ENCODE measurements at regions not wholly inside any gene's neighbourhood (a gene's known extent, or its start where the extent isn't known, plus 50 kb on each side); places are given as distances from the start of the nearest gene placed in this dataset.

DNA sequence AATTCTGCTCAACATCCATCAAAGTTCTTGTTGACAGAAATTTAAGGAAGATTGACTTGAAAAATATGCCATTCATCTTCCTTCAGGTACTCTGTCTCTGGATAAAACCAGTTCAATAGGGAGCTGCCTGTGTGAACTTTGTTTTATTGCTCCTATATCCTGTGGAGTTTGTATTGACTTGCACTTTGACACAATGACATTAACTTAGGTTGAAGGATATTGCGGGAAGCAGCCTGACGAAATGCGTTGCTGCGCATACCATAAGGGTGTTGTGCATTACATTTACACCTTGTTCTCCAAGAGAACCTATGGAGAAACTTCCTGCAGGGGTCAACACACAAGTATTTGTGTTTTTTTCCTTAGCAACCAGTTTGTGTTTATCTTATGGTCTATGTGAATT, 185.4 kb upstream of the GRIK2 start:
- no peak overlapping the region for H3K4me3 ChIP-seq (ENCODE audit: low read length in 2 of 2)
- H3K4me3 Mint-ChIP-seq: no peak overlapping the region
- no peaks in the 10 kb centered on the region for H3K27me3 ChIP-seq (ENCODE audit: insufficient read depth, low read length)
- no peaks in the 10 kb centered on the region for H3K27me3 Mint-ChIP-seq
- H3K4me1 Mint-ChIP-seq: no peaks in the 10 kb centered on the region
- no peaks in the 10 kb centered on the region for H3K4me1 ChIP-seq (ENCODE audit: insufficient read depth, low read length)
- H3K36me3 ChIP-seq (ENCODE audit: insufficient read depth, low read length): no peaks in the 10 kb centered on the region
- no peak overlapping the region for H3K27ac Mint-ChIP-seq
- no peaks in the 10 kb centered on the region for H3K36me3 Mint-ChIP-seq
- ChIA-PET CTCF (ENCODE audit: partially characterized antibody) (no interaction called here), POLR2A (ENCODE audit: partially characterized antibody) (no interaction called here)
- no peaks in the 10 kb centered on the region for H3K9me3 ChIP-seq (ENCODE audit: control insufficient read depth in 1 of 2, low read length in 2 of 2)
- DNase-seq: no peak
- no peak overlapping the region for H3K27ac ChIP-seq (ENCODE audit: low read depth, low read length)
- intact Hi-C loops (cut with micrococcal nuclease): no loop called here
- H3K9me3 Mint-ChIP-seq: peaks cover 0 to 4% (median 0%) of the 10 kb centered on the region in 8 donors

DNA sequence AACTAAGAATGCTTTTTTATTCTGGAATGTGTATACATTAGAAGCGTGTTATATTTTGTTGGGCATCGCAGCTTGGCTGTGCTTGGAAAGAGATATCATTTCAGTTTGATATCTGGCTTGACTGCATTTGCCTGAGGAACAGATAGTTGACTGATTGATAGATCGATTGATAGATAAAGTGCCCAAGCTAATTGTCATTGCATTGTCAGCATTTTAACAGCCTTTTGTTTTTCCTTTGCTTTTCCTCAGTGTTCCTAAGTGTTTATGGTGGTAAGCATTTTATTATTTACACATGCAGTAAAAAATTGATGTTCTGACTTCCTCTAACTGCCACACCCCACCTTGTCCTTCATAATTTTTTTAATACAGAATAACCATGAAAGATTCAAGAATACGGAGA, 180.9 kb upstream of the GRIK2 start:
- no peak for DNase-seq
- Mint-ChIP-seq H3K4me3 (no peak overlapping the region), H3K27ac (no peak overlapping the region), H3K27me3 (no peaks in the 10 kb centered on the region), H3K36me3 (no peaks in the 10 kb centered on the region), H3K9me3 (peaks cover 0 to 2% (median 0%) of the 10 kb centered on the region in 8 donors), H3K4me1 (no peaks in the 10 kb centered on the region)
- ChIA-PET CTCF (ENCODE audit: partially characterized antibody) (no interaction called here), POLR2A (ENCODE audit: partially characterized antibody) (no interaction called here)
- H3K27ac ChIP-seq (ENCODE audit: low read depth, low read length): no peak overlapping the region
- no peaks in the 10 kb centered on the region for H3K4me1 ChIP-seq (ENCODE audit: insufficient read depth, low read length)
- H3K9me3 ChIP-seq (ENCODE audit: control insufficient read depth in 1 of 2, low read length in 2 of 2): no peaks in the 10 kb centered on the region
- H3K4me3 ChIP-seq (ENCODE audit: low read length in 2 of 2): no peak overlapping the region
- H3K27me3 ChIP-seq (ENCODE audit: insufficient read depth, low read length): no peaks in the 10 kb centered on the region
- H3K36me3 ChIP-seq (ENCODE audit: insufficient read depth, low read length): no peaks in the 10 kb centered on the region
- intact Hi-C loops (cut with micrococcal nuclease): no loop called here

DNA sequence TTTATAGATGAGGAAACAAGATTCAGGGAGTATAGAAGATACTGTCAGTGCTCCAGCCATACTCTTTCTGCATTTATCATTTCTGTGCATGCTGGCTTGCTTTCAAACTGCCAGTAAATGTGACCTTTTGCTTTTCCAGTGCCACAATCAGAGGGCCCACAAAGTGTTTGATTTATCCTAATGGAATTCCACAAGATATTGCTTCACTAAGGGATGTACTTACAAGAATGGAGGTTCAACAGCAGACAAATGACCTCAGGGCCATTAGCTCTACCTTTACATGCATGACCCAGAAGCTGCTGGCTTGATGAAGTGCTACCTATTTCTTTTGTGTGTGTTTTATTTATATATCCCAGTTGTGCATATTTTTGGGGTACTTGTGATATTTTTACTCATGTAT, 171.5 kb upstream of the GRIK2 start:
- Histone ChIP-seq H3K27ac (ENCODE audit: low read depth, low read length) (no peak overlapping the region), H3K27me3 (ENCODE audit: insufficient read depth, low read length) (no peaks in the 10 kb centered on the region), H3K9me3 (ENCODE audit: control insufficient read depth in 1 of 2, low read length in 2 of 2) (no peaks in the 10 kb centered on the region), H3K4me1 (ENCODE audit: insufficient read depth, low read length) (no peaks in the 10 kb centered on the region), H3K4me3 (ENCODE audit: low read length in 2 of 2) (no peak overlapping the region), H3K36me3 (ENCODE audit: insufficient read depth, low read length) (no peaks in the 10 kb centered on the region)
- Mint-ChIP-seq H3K9me3 (peaks cover 0 to 17% (median 4%) of the 10 kb centered on the region in 8 donors), H3K27me3 (no peaks in the 10 kb centered on the region), H3K27ac (no peak overlapping the region), H3K36me3 (no peaks in the 10 kb centered on the region), H3K4me1 (no peaks in the 10 kb centered on the region), H3K4me3 (no peak overlapping the region)
- ChIA-PET POLR2A (ENCODE audit: partially characterized antibody) (no interaction called here), CTCF (ENCODE audit: partially characterized antibody) (no interaction called here)
- intact Hi-C loops (cut with micrococcal nuclease): no loop called here
- no peak for DNase-seq

DNA sequence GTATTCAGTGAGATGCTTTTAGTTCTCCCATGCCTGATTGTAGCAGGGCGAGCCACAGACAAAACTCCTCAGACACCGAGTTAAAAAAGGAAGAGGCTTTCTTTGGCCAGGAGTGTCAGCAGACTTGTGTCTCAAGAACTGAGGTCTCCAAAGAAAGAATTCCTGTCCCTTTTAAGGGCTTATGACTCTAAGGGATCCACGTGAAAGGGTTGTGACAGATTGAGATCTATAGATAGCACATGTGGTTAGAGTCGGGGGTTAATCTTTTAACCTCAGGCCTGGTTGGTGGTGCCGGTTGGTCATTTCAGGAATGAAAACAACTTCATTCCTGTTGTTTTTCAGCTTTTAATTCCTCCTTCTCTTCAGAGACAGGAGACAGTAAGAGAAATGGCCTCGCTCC, 168.8 kb upstream of the GRIK2 start:
- no peaks in the 10 kb centered on the region for H3K27me3 ChIP-seq (ENCODE audit: insufficient read depth, low read length)
- Mint-ChIP-seq H3K27me3 (no peaks in the 10 kb centered on the region), H3K27ac (no peak overlapping the region), H3K36me3 (no peaks in the 10 kb centered on the region), H3K4me1 (no peaks in the 10 kb centered on the region), H3K4me3 (no peak overlapping the region), H3K9me3 (peaks cover 0 to 17% (median 4%) of the 10 kb centered on the region in 8 donors)
- intact Hi-C loops (cut with micrococcal nuclease): no loop called here
- no peak overlapping the region for H3K4me3 ChIP-seq (ENCODE audit: low read length in 2 of 2)
- CTCF ChIA-PET (ENCODE audit: partially characterized antibody): no interaction called here
- POLR2A ChIA-PET (ENCODE audit: partially characterized antibody): no interaction called here
- no peaks in the 10 kb centered on the region for H3K36me3 ChIP-seq (ENCODE audit: insufficient read depth, low read length)
- H3K9me3 ChIP-seq (ENCODE audit: control insufficient read depth in 1 of 2, low read length in 2 of 2): no peaks in the 10 kb centered on the region
- DNase-seq: no peak
- H3K27ac ChIP-seq (ENCODE audit: low read depth, low read length): no peak overlapping the region
- no peaks in the 10 kb centered on the region for H3K4me1 ChIP-seq (ENCODE audit: insufficient read depth, low read length)

DNA sequence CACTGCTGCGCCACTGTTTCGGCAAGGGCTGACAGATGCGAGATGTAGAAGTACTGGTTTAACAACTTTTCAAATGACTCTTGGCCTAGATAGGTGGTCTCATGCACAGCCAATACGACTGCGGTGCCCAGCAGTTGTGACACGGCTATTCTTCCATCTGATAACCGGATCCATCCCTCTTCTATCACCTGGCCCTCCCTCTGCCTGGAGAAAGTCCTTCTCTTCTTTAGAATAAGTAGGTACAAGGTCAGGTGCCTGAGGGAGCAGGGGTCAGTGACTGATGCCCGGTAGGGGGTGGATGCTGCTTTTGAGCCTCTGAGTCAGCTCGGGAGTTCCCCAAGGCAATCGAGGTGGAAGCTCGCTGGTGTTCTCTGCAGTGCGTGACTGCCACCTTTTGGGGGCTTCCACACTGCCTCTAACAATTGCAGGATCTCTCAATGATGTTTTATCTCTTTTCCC, 166.8 kb upstream of the GRIK2 start:
- H3K27ac ChIP-seq (ENCODE audit: low read depth, low read length): no peak overlapping the region
- H3K36me3 ChIP-seq (ENCODE audit: insufficient read depth, low read length): no peaks in the 10 kb centered on the region
- H3K9me3 Mint-ChIP-seq: peaks cover 0 to 17% (median 4%) of the 10 kb centered on the region in 8 donors
- H3K27me3 ChIP-seq (ENCODE audit: insufficient read depth, low read length): no peaks in the 10 kb centered on the region
- H3K27ac Mint-ChIP-seq: no peak overlapping the region
- H3K4me1 ChIP-seq (ENCODE audit: insufficient read depth, low read length): no peaks in the 10 kb centered on the region
- no peak overlapping the region for H3K4me3 Mint-ChIP-seq
- no peaks in the 10 kb centered on the region for H3K36me3 Mint-ChIP-seq
- no peaks in the 10 kb centered on the region for H3K9me3 ChIP-seq (ENCODE audit: control insufficient read depth in 1 of 2, low read length in 2 of 2)
- no peaks in the 10 kb centered on the region for H3K4me1 Mint-ChIP-seq
- H3K27me3 Mint-ChIP-seq: no peaks in the 10 kb centered on the region
- POLR2A ChIA-PET (ENCODE audit: partially characterized antibody): no interaction called here
- no peak for DNase-seq
- CTCF ChIA-PET (ENCODE audit: partially characterized antibody): no interaction called here
- no peak overlapping the region for H3K4me3 ChIP-seq (ENCODE audit: low read length in 2 of 2)
- intact Hi-C loops (cut with micrococcal nuclease): no loop called here

DNA sequence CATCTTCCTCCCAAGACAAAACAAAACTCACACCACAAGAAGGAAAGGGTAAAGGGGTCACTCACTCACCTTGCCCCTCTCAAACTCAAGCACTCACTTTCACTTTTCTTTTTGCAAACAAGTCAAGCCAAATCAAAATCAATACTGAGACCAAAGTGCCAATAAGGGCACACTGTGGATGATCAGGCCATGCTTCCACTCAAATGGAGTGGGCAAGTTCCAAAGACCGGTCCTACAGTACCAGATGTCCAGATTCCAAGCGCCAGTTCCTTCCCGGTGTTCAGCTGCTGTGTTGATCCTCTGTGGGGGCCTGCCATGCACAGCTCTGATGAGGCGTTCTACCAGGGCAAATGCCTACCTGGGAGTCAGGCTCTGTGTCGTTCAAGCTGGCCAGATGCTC, 162.6 kb upstream of the GRIK2 start:
- POLR2A ChIA-PET (ENCODE audit: partially characterized antibody): no interaction called here
- Histone ChIP-seq H3K4me3 (ENCODE audit: low read length in 2 of 2) (no peak overlapping the region), H3K9me3 (ENCODE audit: control insufficient read depth in 1 of 2, low read length in 2 of 2) (no peaks in the 10 kb centered on the region), H3K27ac (ENCODE audit: low read depth, low read length) (no peak overlapping the region), H3K36me3 (ENCODE audit: insufficient read depth, low read length) (no peaks in the 10 kb centered on the region), H3K27me3 (ENCODE audit: insufficient read depth, low read length) (no peaks in the 10 kb centered on the region), H3K4me1 (ENCODE audit: insufficient read depth, low read length) (no peaks in the 10 kb centered on the region)
- Mint-ChIP-seq H3K27me3 (no peaks in the 10 kb centered on the region), H3K4me1 (no peaks in the 10 kb centered on the region), H3K36me3 (no peaks in the 10 kb centered on the region), H3K9me3 (peaks cover 0 to 7% (median 1%) of the 10 kb centered on the region in 8 donors), H3K4me3 (no peak overlapping the region), H3K27ac (no peak overlapping the region)
- DNase-seq: no peak
- CTCF ChIA-PET (ENCODE audit: partially characterized antibody): no interaction called here
- intact Hi-C loops (cut with micrococcal nuclease): no loop called here

DNA sequence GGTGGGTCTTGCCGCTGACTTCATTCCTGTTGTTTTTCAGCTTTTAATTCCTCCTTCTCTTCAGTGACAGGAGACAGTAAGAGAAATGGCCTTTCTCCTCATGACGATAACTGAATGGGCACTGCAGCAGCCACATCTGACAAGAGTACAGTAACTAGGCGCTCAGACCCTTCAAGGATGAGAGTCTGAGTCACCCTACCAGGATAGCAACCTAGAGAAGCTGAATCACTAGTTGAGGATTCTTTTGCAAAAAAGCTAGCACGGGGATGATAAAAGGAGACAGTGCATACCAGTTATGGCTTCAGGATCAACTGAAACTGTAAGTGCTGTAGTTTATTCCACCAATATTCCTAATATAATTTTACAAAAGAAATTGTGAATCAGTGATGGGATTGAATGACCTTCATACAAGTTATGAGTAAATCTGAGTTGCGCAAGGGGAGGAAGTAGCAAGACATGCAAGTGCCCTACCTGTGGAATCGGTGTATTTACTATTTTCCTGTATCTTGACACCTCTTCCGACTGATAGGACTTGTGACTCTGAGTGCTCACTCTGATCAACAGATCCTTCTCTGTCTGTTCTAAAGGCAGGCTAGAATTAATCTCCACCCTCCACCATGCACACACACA, 161.8 kb upstream of the GRIK2 start:
- Mint-ChIP-seq H3K9me3 (peaks cover 0 to 4% (median under 1%) of the 10 kb centered on the region in 8 donors), H3K4me1 (no peaks in the 10 kb centered on the region), H3K27ac (no peak overlapping the region), H3K27me3 (no peaks in the 10 kb centered on the region), H3K4me3 (no peak overlapping the region), H3K36me3 (no peaks in the 10 kb centered on the region)
- Histone ChIP-seq H3K4me1 (ENCODE audit: insufficient read depth, low read length) (no peaks in the 10 kb centered on the region), H3K4me3 (ENCODE audit: low read length in 2 of 2) (no peak overlapping the region), H3K36me3 (ENCODE audit: insufficient read depth, low read length) (no peaks in the 10 kb centered on the region), H3K9me3 (ENCODE audit: control insufficient read depth in 1 of 2, low read length in 2 of 2) (no peaks in the 10 kb centered on the region), H3K27me3 (ENCODE audit: insufficient read depth, low read length) (no peaks in the 10 kb centered on the region), H3K27ac (ENCODE audit: low read depth, low read length) (no peak overlapping the region)
- intact Hi-C loops (cut with micrococcal nuclease): no loop called here
- POLR2A ChIA-PET (ENCODE audit: partially characterized antibody): no interaction called here
- CTCF ChIA-PET (ENCODE audit: partially characterized antibody): no interaction called here
- no peak for DNase-seq

DNA sequence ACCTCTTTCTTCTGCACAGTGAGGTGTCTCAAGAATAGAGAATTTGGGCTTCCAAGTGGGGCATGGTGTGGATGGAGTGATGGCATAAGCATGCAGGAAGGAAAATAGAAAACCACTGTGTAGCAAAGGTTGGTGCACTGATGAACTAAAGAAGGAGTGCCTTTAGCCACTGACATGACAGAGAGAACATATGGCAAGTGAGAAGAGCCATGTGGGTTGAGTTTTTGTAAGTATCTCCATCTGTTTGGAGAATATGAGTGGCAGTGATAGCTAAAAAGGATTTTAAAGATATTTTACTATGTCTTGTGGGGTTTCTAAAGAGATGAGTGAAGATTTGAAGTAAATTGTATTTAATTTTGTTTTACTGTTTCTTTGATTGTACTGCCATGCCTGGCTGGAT, 160.5 kb upstream of the GRIK2 start:
- no peak for DNase-seq
- Mint-ChIP-seq H3K4me1 (no peaks in the 10 kb centered on the region), H3K27ac (no peak overlapping the region), H3K27me3 (no peaks in the 10 kb centered on the region), H3K9me3 (peaks cover 0 to 4% (median 0%) of the 10 kb centered on the region in 8 donors), H3K4me3 (no peak overlapping the region), H3K36me3 (no peaks in the 10 kb centered on the region)
- no peak overlapping the region for H3K4me3 ChIP-seq (ENCODE audit: low read length in 2 of 2)
- ChIA-PET CTCF (ENCODE audit: partially characterized antibody) (no interaction called here), POLR2A (ENCODE audit: partially characterized antibody) (no interaction called here)
- no peak overlapping the region for H3K27ac ChIP-seq (ENCODE audit: low read depth, low read length)
- H3K27me3 ChIP-seq (ENCODE audit: insufficient read depth, low read length): no peaks in the 10 kb centered on the region
- intact Hi-C loops (cut with micrococcal nuclease): no loop called here
- H3K9me3 ChIP-seq (ENCODE audit: control insufficient read depth in 1 of 2, low read length in 2 of 2): no peaks in the 10 kb centered on the region
- no peaks in the 10 kb centered on the region for H3K4me1 ChIP-seq (ENCODE audit: insufficient read depth, low read length)
- no peaks in the 10 kb centered on the region for H3K36me3 ChIP-seq (ENCODE audit: insufficient read depth, low read length)

Measured in CD4-positive, alpha-beta memory T cell (primary cell).